ENCODE measurements at regions not wholly inside any gene's neighbourhood (a gene's known extent, or its start where the extent isn't known, plus 50 kb on each side); places are given as distances from the start of the nearest gene placed in this dataset.

DNA sequence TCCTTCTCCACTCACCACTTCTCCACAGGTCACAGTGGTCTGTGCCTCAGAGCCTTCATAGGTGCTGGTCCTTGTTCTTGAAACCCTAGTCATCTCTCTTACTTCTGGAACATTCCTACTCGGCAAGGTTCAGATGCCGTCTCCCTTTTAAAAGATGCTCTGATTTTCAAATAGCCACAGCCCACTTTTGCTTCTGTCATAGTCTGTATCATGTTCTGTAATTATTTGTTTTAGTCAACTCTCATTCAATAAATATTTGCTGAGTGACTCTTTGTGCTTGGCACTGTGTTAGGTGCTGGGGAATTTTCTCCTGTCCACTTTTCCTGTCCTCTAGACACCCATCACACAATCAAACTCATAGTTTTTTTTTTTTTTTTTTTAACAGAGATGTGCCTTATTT, 181.3 kb upstream of the IL12B start:
- Histone ChIP-seq H3K27ac (no peak overlapping the region), H3K36me3 (no peaks in the 10 kb centered on the region), H3K27me3 (no peaks in the 10 kb centered on the region), H3K9me3 (no peaks in the 10 kb centered on the region), H3K4me1 (peaks cover 0 to 42% (median 15%) of the 10 kb centered on the region in 9 donors), H3K4me3 (no peak overlapping the region)
- TF ChIP-seq, protein P1, sequence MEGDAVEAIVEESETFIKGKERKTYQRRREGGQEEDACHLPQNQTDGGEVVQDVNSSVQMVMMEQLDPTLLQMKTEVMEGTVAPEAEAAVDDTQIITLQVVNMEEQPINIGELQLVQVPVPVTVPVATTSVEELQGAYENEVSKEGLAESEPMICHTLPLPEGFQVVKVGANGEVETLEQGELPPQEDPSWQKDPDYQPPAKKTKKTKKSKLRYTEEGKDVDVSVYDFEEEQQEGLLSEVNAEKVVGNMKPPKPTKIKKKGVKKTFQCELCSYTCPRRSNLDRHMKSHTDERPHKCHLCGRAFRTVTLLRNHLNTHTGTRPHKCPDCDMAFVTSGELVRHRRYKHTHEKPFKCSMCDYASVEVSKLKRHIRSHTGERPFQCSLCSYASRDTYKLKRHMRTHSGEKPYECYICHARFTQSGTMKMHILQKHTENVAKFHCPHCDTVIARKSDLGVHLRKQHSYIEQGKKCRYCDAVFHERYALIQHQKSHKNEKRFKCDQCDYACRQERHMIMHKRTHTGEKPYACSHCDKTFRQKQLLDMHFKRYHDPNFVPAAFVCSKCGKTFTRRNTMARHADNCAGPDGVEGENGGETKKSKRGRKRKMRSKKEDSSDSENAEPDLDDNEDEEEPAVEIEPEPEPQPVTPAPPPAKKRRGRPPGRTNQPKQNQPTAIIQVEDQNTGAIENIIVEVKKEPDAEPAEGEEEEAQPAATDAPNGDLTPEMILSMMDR (IDR thresholded peaks at IDR 0.05) = no peak
- DNase-seq = no peak
- intact Hi-C loops (cut with DNase I) = loop anchor here in 5 of 10 donors (5.0 to 10.0 kb wide), 5 partner anchors 143 to 473 kb away; partner anchors contain the start of gene ADRA1B (in 3 of the 5)
- WGBS, 2 donors = 90 to 97% methylated on average over 2 of the region's 2 CpGs
- ATAC-seq = no peak

DNA sequence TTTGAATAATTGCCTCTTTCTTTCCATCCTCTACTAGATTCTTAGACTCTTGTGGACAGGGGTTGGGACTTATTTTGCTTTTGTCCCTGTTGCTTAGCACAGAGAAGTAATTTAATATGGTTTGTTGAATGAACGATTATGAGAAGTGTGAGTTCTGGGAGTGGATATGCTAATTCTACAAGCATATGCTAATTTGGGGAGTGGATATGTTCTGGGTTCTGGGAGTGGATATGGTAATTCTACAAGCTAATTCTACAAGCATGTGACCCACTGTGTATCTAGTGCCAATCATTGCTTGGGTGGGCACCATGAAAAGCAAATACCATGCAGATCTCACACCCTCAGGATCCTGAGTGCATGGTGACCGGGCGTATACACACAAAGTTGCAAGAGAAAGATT, 181.8 kb upstream of the IL12B start:
- 90 to 92% methylated on average over 3 of the region's 3 CpGs for WGBS, 2 donors
- peaks cover 0 to 42% (median 15%) of the 10 kb centered on the region in 9 donors for H3K4me1 ChIP-seq
- intact Hi-C loops (cut with DNase I) = loop anchor here in 5 of 10 donors (5.0 to 10.0 kb wide), 5 partner anchors 143 to 473 kb away; partner anchors contain the start of gene ADRA1B (in 3 of the 5)

DNA sequence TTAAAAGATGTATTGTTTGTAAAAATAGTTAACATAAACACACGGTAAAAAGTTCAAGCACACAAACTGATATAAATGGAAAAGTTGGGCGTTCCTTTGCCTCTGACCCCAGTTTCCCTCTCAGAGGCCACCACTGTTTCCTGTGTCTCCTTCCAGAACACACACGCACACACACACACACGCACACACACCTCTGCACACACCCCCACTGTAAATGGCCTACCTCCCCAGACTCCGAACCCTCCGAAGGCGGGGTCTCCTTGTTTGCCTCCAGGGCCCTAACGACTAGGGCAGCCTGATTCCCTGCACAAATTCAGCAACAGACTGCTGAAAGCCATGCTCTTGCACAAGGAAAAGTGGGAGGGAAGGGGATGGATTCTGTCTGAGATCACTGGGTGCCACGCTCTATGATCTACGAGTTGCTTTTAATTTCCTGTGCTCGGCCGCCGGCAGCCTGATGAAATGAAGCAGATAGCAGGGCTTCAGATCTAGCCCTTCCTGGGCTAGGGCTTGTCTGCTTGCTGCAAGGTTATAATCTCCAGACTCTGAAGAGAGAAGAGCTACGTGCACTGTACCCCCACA, 184.0 kb upstream of the IL12B start:
- Histone ChIP-seq H3K4me3 (no peak overlapping the region), H3K36me3 (no peaks in the 10 kb centered on the region), H3K27ac (no peak overlapping the region), H3K4me1 (peaks cover 0 to 23% (median 9%) of the 10 kb centered on the region in 9 donors), H3K9me3 (no peaks in the 10 kb centered on the region), H3K27me3 (no peaks in the 10 kb centered on the region)
- WGBS, 2 donors = 49 to 56% methylated on average over 14 of the region's 14 CpGs
- DNase-seq (no peak), ATAC-seq (no peak)
- intact Hi-C loops (cut with DNase I) = loop anchor here in 5 of 10 donors (5.0 to 10.0 kb wide), 5 partner anchors 140 to 470 kb away; partner anchors contain the start of gene ADRA1B (in 3 of the 5)
- TF ChIP-seq, protein P1 (IDR thresholded peaks at IDR 0.05) = no peak

More for the DNA sequence above, 181.8 kb upstream of the IL12B start:
- no peaks in the 10 kb centered on the region for H3K27me3 ChIP-seq
- no peaks in the 10 kb centered on the region for H3K36me3 ChIP-seq
- no peak for DNase-seq
- no peak overlapping the region for H3K4me3 ChIP-seq
- ATAC-seq = no peak
- H3K9me3 ChIP-seq = no peaks in the 10 kb centered on the region
- TF ChIP-seq, protein P1 (IDR thresholded peaks at IDR 0.05) = no peak
- H3K27ac ChIP-seq = no peak overlapping the region

DNA sequence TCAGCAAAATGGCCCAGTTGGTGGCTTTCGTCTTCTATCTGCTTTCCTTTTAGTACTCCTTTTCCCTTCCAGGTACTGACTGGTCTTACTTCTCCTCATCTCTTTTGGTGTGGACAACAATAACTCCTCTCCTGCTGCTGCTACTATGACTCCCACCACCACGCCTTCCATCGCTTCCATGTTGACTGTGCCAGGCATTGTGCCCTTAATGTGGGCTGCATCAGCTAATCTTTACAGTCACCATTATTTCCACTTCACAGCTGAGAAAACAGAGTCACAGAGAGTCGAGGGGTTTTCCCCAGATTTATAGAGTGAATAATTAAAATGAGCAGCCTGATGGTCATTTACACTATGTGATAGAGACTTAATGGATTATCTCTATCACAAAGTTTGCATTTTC, 184.9 kb upstream of the IL12B start:
- DNase-seq = no peak
- Histone ChIP-seq H3K36me3 (no peaks in the 10 kb centered on the region), H3K9me3 (no peaks in the 10 kb centered on the region), H3K4me3 (no peak overlapping the region), H3K4me1 (peaks cover 0 to 14% (median 8%) of the 10 kb centered on the region in 9 donors), H3K27me3 (no peaks in the 10 kb centered on the region), H3K27ac (no peak overlapping the region)
- TF ChIP-seq, protein P1 (IDR thresholded peaks at IDR 0.05) = no peak
- intact Hi-C loops (cut with DNase I) = loop anchor here in 5 of 10 donors (5.0 to 10.0 kb wide), 5 partner anchors 140 to 470 kb away; partner anchors contain the start of gene ADRA1B (in 4 of the 5)
- WGBS, 2 donors = 88 to 90% methylated on average over 4 of the region's 4 CpGs
- ATAC-seq = no peak

Measured in heart right ventricle (tissue), 16 donors.